Choroid plexus epithelial cell (primary cell): ENCODE measurements at regions not wholly inside any gene's neighbourhood (a gene's known extent, or its start where the extent isn't known, plus 50 kb on each side); places are given as distances from the start of the nearest gene placed in this dataset.

ENCODE experiments used
- DNase-seq: peaks from one replicate; pipeline ENCODE4 v3.0.0-alpha.2; 2010; ENCODE audit warnings: low read depth
- H3K4me3 ChIP-seq: 2 replicates; pipeline ENCODE4 v1.5.1; 2011; ENCODE audit warnings: low read depth, mild to moderate bottlenecking, control low read depth, low read length, moderate library complexity
- CTCF ChIP-seq: conservative IDR thresholded peaks from 2 replicates; pipeline ENCODE4 v1.5.1; 2011; ENCODE audit warnings: low read depth, mild to moderate bottlenecking, control low read depth, inconsistent platforms, low read length, moderate library complexity

GRCh38 chr10:21264271-21264670 lies 261.2 kb downstream of the SKIDA1 start:
- no peak for TF ChIP-seq CTCF
- no peak for DNase-seq
- no peak overlapping the region for H3K4me3 ChIP-seq

GRCh38 chr10:21263839-21264238 lies 261.6 kb downstream of the SKIDA1 start:
- H3K4me3 ChIP-seq = no peak overlapping the region
- no peak for DNase-seq
- no peak for TF ChIP-seq CTCF

GRCh38 chr10:21263263-21263803 lies 262.1 kb downstream of the SKIDA1 start:
- TF ChIP-seq CTCF = no peak
- no peak for DNase-seq
- no peak overlapping the region for H3K4me3 ChIP-seq

- TF ChIP-seq CTCF = no peak
- DNase-seq = no peak
- H3K4me3 ChIP-seq = no peak overlapping the region
These were observed 263.6 kb downstream of the SKIDA1 start for GRCh38 chr10:21261842-21262294.

- no peak for DNase-seq
- no peak overlapping the region for H3K4me3 ChIP-seq
- no peak for TF ChIP-seq CTCF
These were observed 264.9 kb downstream of the SKIDA1 start for GRCh38 chr10:21260506-21261149.

- H3K4me3 ChIP-seq = no peak overlapping the region
- no peak for DNase-seq
These were observed 265.4 kb downstream of the SKIDA1 start for GRCh38 chr10:21260066-21260465.

More at GRCh38 chr10:21260066-21260465, 265.4 kb downstream of the SKIDA1 start:
- no peak for TF ChIP-seq CTCF
